Spleen (tissue), 7 donors: ENCODE measurements at regions not wholly inside any gene's neighbourhood (a gene's known extent, or its start where the extent isn't known, plus 50 kb on each side); places are given as distances from the start of the nearest gene placed in this dataset.

Experiments used
- POLR2A ChIP-seq, 3 donors: fragments of 450-650 bp; IDR thresholded peaks; one replicate each; pipeline ENCODE4 v1.5.1; 2017; ENCODE audit warnings: antibody characterized with exemption in 3 of 3, mild to moderate bottlenecking in 1 of 3
- TF ChIP-seq, protein P1 (sequence below), 11 experiments: fragments of 200-600 bp in 7 of 11; fragments of 450-650 bp in 4 of 11; sonication (generic) in 4 of 11; IDR thresholded peaks in 8 of 11; conservative IDR thresholded peaks in 3 of 11; 1 replicate in 7 of 11; 2 replicates in 4 of 11; pipeline versions ENCODE4 v1.4.0 to v1.8.0; 2016 to 2021; ENCODE audit warnings: antibody characterized with exemption in 11 of 11, inconsistent platforms in 4 of 11, mild to moderate bottlenecking in 1 of 11
- donor health status: DM: no; HTN: no; CAD: no; lungs with moderate emphysema.
- donor health status: DM: no; HTN: no; CAD: no.
- donor health status: DM: no; HTN: no; CAD: no.

DNA sequence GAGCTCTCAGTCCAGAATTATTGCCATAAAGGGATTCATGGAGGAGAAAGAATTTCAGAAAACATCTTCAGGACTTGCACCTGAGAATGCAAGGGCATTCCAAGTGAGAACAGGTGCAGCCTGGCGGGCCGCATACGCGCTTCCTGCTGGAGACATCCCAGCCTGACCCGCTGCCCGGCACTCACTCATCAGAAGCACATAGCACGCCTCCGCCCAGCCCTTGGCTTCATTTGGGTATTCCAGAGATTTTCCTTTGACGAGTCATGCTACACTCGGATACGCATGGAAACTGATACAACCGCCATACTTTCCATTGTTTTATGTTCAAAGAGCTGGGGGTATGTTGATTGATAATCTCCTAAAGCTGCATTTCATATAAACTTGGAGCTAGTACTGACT is 228.0 kb upstream of the ID2 start:
- TF ChIP-seq, protein P1, sequence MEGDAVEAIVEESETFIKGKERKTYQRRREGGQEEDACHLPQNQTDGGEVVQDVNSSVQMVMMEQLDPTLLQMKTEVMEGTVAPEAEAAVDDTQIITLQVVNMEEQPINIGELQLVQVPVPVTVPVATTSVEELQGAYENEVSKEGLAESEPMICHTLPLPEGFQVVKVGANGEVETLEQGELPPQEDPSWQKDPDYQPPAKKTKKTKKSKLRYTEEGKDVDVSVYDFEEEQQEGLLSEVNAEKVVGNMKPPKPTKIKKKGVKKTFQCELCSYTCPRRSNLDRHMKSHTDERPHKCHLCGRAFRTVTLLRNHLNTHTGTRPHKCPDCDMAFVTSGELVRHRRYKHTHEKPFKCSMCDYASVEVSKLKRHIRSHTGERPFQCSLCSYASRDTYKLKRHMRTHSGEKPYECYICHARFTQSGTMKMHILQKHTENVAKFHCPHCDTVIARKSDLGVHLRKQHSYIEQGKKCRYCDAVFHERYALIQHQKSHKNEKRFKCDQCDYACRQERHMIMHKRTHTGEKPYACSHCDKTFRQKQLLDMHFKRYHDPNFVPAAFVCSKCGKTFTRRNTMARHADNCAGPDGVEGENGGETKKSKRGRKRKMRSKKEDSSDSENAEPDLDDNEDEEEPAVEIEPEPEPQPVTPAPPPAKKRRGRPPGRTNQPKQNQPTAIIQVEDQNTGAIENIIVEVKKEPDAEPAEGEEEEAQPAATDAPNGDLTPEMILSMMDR (IDR thresholded peaks at IDR 0.05 in 8 of 11, conservative IDR thresholded peaks at IDR 0.05 in 3 of 11): no peak
- no peak for TF ChIP-seq POLR2A (IDR thresholded peaks at IDR 0.05)
